ENCODE measurements at regions not wholly inside any gene's neighbourhood (a gene's known extent, or its start where the extent isn't known, plus 50 kb on each side); places are given as distances from the start of the nearest gene placed in this dataset.

- TF ChIP-seq, protein P1, sequence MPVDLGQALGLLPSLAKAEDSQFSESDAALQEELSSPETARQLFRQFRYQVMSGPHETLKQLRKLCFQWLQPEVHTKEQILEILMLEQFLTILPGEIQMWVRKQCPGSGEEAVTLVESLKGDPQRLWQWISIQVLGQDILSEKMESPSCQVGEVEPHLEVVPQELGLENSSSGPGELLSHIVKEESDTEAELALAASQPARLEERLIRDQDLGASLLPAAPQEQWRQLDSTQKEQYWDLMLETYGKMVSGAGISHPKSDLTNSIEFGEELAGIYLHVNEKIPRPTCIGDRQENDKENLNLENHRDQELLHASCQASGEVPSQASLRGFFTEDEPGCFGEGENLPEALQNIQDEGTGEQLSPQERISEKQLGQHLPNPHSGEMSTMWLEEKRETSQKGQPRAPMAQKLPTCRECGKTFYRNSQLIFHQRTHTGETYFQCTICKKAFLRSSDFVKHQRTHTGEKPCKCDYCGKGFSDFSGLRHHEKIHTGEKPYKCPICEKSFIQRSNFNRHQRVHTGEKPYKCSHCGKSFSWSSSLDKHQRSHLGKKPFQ (CRISPR knock-in tag; IDR thresholded peaks at IDR 0.05; ENCODE audit: insufficient replicate concordance), result no peak
- TF ChIP-seq, protein P2, sequence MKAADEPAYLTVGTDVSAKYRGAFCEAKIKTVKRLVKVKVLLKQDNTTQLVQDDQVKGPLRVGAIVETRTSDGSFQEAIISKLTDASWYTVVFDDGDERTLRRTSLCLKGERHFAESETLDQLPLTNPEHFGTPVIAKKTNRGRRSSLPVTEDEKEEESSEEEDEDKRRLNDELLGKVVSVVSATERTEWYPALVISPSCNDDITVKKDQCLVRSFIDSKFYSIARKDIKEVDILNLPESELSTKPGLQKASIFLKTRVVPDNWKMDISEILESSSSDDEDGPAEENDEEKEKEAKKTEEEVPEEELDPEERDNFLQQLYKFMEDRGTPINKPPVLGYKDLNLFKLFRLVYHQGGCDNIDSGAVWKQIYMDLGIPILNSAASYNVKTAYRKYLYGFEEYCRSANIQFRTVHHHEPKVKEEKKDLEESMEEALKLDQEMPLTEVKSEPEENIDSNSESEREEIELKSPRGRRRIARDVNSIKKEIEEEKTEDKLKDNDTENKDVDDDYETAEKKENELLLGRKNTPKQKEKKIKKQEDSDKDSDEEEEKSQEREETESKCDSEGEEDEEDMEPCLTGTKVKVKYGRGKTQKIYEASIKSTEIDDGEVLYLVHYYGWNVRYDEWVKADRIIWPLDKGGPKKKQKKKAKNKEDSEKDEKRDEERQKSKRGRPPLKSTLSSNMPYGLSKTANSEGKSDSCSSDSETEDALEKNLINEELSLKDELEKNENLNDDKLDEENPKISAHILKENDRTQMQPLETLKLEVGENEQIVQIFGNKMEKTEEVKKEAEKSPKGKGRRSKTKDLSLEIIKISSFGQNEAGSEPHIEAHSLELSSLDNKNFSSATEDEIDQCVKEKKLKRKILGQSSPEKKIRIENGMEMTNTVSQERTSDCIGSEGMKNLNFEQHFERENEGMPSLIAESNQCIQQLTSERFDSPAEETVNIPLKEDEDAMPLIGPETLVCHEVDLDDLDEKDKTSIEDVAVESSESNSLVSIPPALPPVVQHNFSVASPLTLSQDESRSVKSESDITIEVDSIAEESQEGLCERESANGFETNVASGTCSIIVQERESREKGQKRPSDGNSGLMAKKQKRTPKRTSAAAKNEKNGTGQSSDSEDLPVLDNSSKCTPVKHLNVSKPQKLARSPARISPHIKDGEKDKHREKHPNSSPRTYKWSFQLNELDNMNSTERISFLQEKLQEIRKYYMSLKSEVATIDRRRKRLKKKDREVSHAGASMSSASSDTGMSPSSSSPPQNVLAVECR (CRISPR knock-in tag; IDR thresholded peaks at IDR 0.05; ENCODE audit: borderline replicate concordance), result peak; percentile 83; the same call in 1 of the 2 replicates
- TF ChIP-seq NCOA1 (CRISPR knock-in tag; IDR thresholded peaks at IDR 0.05), result no peak
- TF ChIP-seq FOXP1 (IDR thresholded peaks at IDR 0.05), result no peak
- TF ChIP-seq FOXP1 (CRISPR knock-in tag; IDR thresholded peaks at IDR 0.05), result peak; percentile 46; the same call in 1 of the 2 replicates
- TF ChIP-seq ZNF468 (CRISPR knock-in tag; IDR thresholded peaks at IDR 0.05), result no peak
- no peak for TF ChIP-seq HOXA7 (CRISPR knock-in tag; IDR thresholded peaks at IDR 0.05)
- no peak for TF ChIP-seq HNF4G (IDR thresholded peaks at IDR 0.05; ENCODE audit: borderline replicate concordance, low read depth, low read length)
- 0 out of 2 replicates have a peak, but pooled peaks have one; percentile 23 for TF ChIP-seq HNF4G (CRISPR knock-in tag; IDR thresholded peaks at IDR 0.05; ENCODE audit: borderline replicate concordance, low read depth)
- TF ChIP-seq HES4 (CRISPR knock-in tag; IDR thresholded peaks at IDR 0.05; ENCODE audit: borderline replicate concordance), result no peak
- TF ChIP-seq MLXIP (CRISPR knock-in tag; IDR thresholded peaks at IDR 0.05; ENCODE audit: borderline replicate concordance), result 0 out of 2 replicates have a peak, but pooled peaks have one; percentile 50
- peak; percentile 40; the same call in 1 of the 2 replicates for TF ChIP-seq ZNF747 (CRISPR knock-in tag; IDR thresholded peaks at IDR 0.05; ENCODE audit: borderline replicate concordance)
- no peak for TF ChIP-seq BCL3 (CRISPR knock-in tag; IDR thresholded peaks at IDR 0.05)
- peak; percentile 75 for TF ChIP-seq MAX (IDR thresholded peaks at IDR 0.05)
- TF ChIP-seq ZNF225 (CRISPR knock-in tag; IDR thresholded peaks at IDR 0.05), result peak; percentile 49; the same call in 1 of the 2 replicates
- TF ChIP-seq RXRB (CRISPR knock-in tag; IDR thresholded peaks at IDR 0.05; ENCODE audit: borderline replicate concordance), result peak; percentile 68
- TF ChIP-seq RARA (CRISPR knock-in tag; IDR thresholded peaks at IDR 0.05), result peak; percentile 48; the same call in 1 of the 2 replicates
Observed at GRCh38 chr6:138572167-138572875, 73.0 kb upstream of the NHSL1 start (continued).
